OCI-LY3 (cell line): ENCODE measurements at regions not wholly inside any gene's neighbourhood (a gene's known extent, or its start where the extent isn't known, plus 50 kb on each side); places are given as distances from the start of the nearest gene placed in this dataset.
"Not testable (repeated sequence)": the region's sequence is repeated elsewhere in the genome, so short reads cannot be mapped to it uniquely, and the experiment has no call there.

Source experiments
- EZH2phosphoT487 ChIP-seq: fragments of 200-600 bp; shearing (Covaris generic); IDR thresholded peaks from 2 replicates; pipeline ENCODE4 v1.6.1; 2018; ENCODE audit warnings: antibody characterized with exemption, mixed run types, low read depth
- TF ChIP-seq, protein P1 (sequence below): fragments of 200-600, 300-600 bp; sonication (generic); IDR thresholded peaks from 2 replicates; pipeline ENCODE4 v1.5.1; 2014; ENCODE audit warnings: antibody characterized with exemption, low read length, low read depth

DNA sequence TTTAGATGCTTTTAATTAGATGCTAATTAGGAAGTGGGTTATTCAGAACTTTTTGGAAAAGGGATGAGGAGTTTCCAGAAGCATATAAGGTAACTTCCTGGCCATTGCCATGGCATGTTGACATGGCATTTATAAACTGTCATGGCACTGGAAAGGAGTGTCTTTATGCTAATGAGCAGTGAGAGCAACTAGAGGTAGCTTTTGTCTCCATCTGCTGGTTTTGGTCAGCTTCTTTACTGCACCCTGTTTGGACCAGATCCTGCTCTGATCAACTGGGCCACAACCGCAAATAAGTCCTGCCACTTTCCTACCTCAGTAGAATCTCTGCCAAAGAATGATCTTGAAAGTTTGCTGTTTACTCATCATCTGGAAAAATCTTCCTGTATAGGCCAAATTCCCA, 193.6 kb downstream of the FAM72C start:
- TF ChIP-seq, protein P1, sequence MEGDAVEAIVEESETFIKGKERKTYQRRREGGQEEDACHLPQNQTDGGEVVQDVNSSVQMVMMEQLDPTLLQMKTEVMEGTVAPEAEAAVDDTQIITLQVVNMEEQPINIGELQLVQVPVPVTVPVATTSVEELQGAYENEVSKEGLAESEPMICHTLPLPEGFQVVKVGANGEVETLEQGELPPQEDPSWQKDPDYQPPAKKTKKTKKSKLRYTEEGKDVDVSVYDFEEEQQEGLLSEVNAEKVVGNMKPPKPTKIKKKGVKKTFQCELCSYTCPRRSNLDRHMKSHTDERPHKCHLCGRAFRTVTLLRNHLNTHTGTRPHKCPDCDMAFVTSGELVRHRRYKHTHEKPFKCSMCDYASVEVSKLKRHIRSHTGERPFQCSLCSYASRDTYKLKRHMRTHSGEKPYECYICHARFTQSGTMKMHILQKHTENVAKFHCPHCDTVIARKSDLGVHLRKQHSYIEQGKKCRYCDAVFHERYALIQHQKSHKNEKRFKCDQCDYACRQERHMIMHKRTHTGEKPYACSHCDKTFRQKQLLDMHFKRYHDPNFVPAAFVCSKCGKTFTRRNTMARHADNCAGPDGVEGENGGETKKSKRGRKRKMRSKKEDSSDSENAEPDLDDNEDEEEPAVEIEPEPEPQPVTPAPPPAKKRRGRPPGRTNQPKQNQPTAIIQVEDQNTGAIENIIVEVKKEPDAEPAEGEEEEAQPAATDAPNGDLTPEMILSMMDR = not testable (repeated sequence)
- TF ChIP-seq EZH2phosphoT487 = not testable (repeated sequence)
